ENCODE measurements at regions not wholly inside any gene's neighbourhood (a gene's known extent, or its start where the extent isn't known, plus 50 kb on each side); places are given as distances from the start of the nearest gene placed in this dataset.

DNA sequence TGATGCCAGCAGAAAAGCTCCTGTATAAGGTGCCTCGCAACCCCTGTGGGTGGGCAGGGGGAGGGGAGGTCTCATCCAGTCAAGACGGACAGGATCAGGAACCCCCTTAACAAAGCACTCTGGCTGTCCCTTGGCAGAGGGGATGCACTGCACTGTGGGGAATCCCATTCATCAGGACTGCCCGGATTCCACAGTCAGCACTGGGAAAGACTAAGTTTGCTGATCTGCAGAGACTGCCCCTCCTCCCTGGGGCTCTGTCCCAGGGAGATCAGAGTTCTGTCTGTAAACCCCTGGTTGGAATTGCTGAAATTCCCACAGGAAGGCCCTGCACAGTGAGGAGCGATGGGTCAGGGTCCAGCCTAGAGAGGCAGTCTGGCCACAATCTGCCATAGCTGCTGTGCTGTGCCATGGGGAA, 149.5 kb upstream of the RBBP8 start:
- TF ChIP-seq, protein P1, sequence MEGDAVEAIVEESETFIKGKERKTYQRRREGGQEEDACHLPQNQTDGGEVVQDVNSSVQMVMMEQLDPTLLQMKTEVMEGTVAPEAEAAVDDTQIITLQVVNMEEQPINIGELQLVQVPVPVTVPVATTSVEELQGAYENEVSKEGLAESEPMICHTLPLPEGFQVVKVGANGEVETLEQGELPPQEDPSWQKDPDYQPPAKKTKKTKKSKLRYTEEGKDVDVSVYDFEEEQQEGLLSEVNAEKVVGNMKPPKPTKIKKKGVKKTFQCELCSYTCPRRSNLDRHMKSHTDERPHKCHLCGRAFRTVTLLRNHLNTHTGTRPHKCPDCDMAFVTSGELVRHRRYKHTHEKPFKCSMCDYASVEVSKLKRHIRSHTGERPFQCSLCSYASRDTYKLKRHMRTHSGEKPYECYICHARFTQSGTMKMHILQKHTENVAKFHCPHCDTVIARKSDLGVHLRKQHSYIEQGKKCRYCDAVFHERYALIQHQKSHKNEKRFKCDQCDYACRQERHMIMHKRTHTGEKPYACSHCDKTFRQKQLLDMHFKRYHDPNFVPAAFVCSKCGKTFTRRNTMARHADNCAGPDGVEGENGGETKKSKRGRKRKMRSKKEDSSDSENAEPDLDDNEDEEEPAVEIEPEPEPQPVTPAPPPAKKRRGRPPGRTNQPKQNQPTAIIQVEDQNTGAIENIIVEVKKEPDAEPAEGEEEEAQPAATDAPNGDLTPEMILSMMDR (IDR thresholded peaks at IDR 0.05; ENCODE audit: low read depth, low read length): no peak
- ChIA-PET CTCF (no interaction called here), POLR2A (no interaction called here)
- Histone ChIP-seq H3K27ac (ENCODE audit: low read depth, low read length) (no peak overlapping the region), H3K27me3 (ENCODE audit: control insufficient read depth, insufficient read depth, low read length) (peaks cover 10% of the 10 kb centered on the region), H3K4me3 (ENCODE audit: low read depth, low read length) (no peak overlapping the region), H3K9me3 (ENCODE audit: control insufficient read depth, insufficient read depth, low read length) (no peaks in the 10 kb centered on the region)
- DNase-seq (ENCODE audit: low read depth, low spot score): no peak

DNA sequence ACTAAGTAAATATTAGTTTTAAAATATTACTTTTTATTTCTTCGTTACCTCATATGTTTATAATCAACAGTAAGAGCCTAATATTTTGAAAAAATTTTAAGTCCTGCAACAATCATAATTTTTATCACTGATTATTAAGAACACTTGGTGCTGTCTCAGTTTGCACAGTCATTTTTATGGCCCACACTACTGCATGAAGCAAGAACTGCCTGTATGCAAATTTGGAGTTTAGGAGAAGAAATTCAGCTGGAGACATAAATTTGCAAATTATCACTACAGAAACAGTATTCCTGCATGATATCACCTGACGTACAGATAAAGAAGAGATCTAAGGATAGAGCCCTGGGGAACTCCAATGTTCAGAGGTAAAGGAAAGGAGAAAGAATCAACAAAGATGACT, 144.1 kb upstream of the RBBP8 start:
- H3K9me3 ChIP-seq (ENCODE audit: control insufficient read depth, insufficient read depth, low read length): no peaks in the 10 kb centered on the region
- peaks cover 11% of the 10 kb centered on the region for H3K27me3 ChIP-seq (ENCODE audit: control insufficient read depth, insufficient read depth, low read length)
- no peak for DNase-seq (ENCODE audit: low read depth, low spot score)
- no peak overlapping the region for H3K4me3 ChIP-seq (ENCODE audit: low read depth, low read length)
- ChIA-PET CTCF (interaction anchor here (3.0 kb wide), 1 partner anchor 10 kb away, joined by 12 read pairs; no protein-coding TSS in a partner anchor), POLR2A (no interaction called here)
- H3K27ac ChIP-seq (ENCODE audit: low read depth, low read length): no peak overlapping the region
- TF ChIP-seq, protein P1 (IDR thresholded peaks at IDR 0.05; ENCODE audit: low read depth, low read length): no peak

DNA sequence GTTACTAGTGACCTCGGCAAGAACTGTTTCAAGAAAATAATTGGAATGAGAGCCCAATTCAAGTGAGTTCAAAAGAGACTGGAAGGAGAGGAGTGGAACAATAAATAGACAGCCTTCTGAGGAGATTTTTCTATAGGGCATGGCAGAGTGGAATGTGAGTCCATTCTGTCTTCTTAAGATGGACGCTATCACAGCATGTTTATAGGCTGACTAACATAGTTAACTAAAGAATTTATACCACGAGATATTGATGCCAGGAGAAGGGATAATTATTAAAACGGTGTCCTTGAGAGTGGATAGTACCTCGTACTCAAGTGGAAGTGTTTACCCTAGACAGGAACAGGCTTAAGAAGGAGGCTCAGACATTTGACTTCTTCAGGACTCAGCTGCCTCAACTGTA, 143.5 kb upstream of the RBBP8 start:
- no peak overlapping the region for H3K4me3 ChIP-seq (ENCODE audit: low read depth, low read length)
- H3K9me3 ChIP-seq (ENCODE audit: control insufficient read depth, insufficient read depth, low read length): no peaks in the 10 kb centered on the region
- no peak overlapping the region for H3K27ac ChIP-seq (ENCODE audit: low read depth, low read length)
- TF ChIP-seq, protein P1 (IDR thresholded peaks at IDR 0.05; ENCODE audit: low read depth, low read length): no peak
- CTCF ChIA-PET: interaction anchor here (3.0 kb wide), 1 partner anchor 9 kb away, joined by 12 read pairs; no protein-coding TSS in a partner anchor
- peaks cover 11% of the 10 kb centered on the region for H3K27me3 ChIP-seq (ENCODE audit: control insufficient read depth, insufficient read depth, low read length)
- no peak for DNase-seq (ENCODE audit: low read depth, low spot score)
- POLR2A ChIA-PET: no interaction called here

DNA sequence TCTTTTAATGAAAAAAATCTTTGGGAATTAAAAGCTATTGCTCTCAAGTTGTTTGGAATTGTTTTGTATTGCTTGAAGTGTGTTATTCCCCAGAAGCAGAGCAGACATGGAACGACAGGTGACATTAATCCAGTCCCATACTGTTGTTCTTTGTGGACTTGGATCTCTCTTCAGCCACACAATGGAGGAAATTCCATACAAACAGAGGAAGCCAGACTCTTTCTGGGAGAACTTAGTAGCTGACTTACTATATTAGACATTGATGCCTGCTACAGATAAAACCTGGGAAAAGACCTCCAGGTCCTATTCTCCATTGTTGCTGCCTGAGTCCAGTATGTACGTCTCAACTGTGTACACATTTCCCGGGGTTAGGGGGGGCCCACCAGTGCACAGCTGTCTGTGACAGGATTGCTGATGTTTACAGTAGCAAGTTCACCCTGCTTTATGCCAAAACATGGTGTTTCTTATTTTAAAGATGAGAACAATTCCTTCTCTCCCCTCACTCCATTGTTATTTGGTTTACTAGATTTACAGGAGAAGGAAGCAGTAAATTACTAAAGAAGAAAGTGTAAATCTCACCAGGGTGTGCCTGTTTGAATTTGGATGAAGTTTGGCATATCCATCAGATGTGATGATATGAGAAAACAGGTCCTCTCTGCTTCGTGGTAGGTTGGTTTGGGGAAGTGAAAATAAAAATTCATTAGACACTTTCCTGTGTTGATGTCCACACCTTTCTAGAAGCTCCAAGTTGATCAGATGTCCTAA, 142.4 kb upstream of the RBBP8 start:
- H3K4me3 ChIP-seq (ENCODE audit: low read depth, low read length): no peak overlapping the region
- peaks cover 11% of the 10 kb centered on the region for H3K27me3 ChIP-seq (ENCODE audit: control insufficient read depth, insufficient read depth, low read length)
- CTCF ChIA-PET: interaction anchor here (3.0 kb wide), 1 partner anchor 8 kb away, joined by 12 read pairs; no protein-coding TSS in a partner anchor
- no peak overlapping the region for H3K27ac ChIP-seq (ENCODE audit: low read depth, low read length)
- POLR2A ChIA-PET: interaction anchor here (0.6 kb wide), 1 partner anchor 1348 kb away, joined by 3 read pairs; the partner anchor contains the start of gene CABYR
- no peaks in the 10 kb centered on the region for H3K9me3 ChIP-seq (ENCODE audit: control insufficient read depth, insufficient read depth, low read length)
- TF ChIP-seq, protein P1 (IDR thresholded peaks at IDR 0.05; ENCODE audit: low read depth, low read length): no peak
- DNase-seq (ENCODE audit: low read depth, low spot score): no peak

DNA sequence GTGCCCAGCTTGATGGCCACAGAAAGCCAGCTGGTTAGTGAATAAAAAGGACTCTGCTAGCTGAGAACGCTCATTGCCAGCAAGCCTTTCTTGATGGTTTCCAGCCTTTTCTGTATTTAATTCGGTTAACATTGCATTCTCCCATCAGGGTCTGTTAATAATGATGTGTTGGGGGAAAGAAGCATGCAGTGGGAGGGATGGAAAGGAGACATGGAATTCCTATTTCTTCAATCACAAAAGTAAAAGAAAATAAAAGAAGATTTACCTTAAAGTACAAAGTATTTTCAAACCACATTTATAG, 141.9 kb upstream of the RBBP8 start:
- TF ChIP-seq, protein P1 (IDR thresholded peaks at IDR 0.05; ENCODE audit: low read depth, low read length): no peak
- Histone ChIP-seq H3K27ac (ENCODE audit: low read depth, low read length) (no peak overlapping the region), H3K9me3 (ENCODE audit: control insufficient read depth, insufficient read depth, low read length) (no peaks in the 10 kb centered on the region), H3K4me3 (ENCODE audit: low read depth, low read length) (no peak overlapping the region), H3K27me3 (ENCODE audit: control insufficient read depth, insufficient read depth, low read length) (peaks cover 7% of the 10 kb centered on the region)
- no peak for DNase-seq (ENCODE audit: low read depth, low spot score)
- ChIA-PET POLR2A (interaction anchor here (0.6 kb wide), 1 partner anchor 1348 kb away, joined by 3 read pairs; the partner anchor contains the start of gene CABYR), CTCF (interaction anchor here (3.0 kb wide), 1 partner anchor 8 kb away, joined by 12 read pairs; no protein-coding TSS in a partner anchor)

All from AG04450 (cell line).